Endothelial cell of umbilical vein (primary cell): ENCODE measurements at regions not wholly inside any gene's neighbourhood (a gene's known extent, or its start where the extent isn't known, plus 50 kb on each side); places are given as distances from the start of the nearest gene placed in this dataset.

Experiments used
- MYC ChIP-seq: IDR thresholded peaks from one replicate; pipeline ENCODE4 v1.6.1; 2011; ENCODE audit warnings: mild to moderate bottlenecking, low read depth, low read length
- POLR2A ChIP-seq: IDR thresholded peaks from 2 replicates; pipeline ENCODE4 v1.6.1; 2012; ENCODE audit warnings: low read depth, mild to moderate bottlenecking, control low read depth, low read length
- POLR2AphosphoS5 ChIP-seq: IDR thresholded peaks from 2 replicates; pipeline ENCODE4 v1.6.1; 2012; ENCODE audit warnings: low read depth, mild to moderate bottlenecking, control low read depth, low read length, moderate library complexity; ENCODE audit not compliant: insufficient read depth
- TF ChIP-seq, protein P1 (sequence below): IDR thresholded peaks from 2 replicates; pipeline ENCODE4 v1.6.1; 2011; ENCODE audit not compliant: insufficient read depth, insufficient read length
- TF ChIP-seq, protein P2 (sequence below), 2 donors: IDR thresholded peaks; 1 replicate in 1 of 2; 2 replicates in 1 of 2; pipeline ENCODE4 v1.5.1; 2011; ENCODE audit warnings: low read length in 2 of 2, mild to moderate bottlenecking in 2 of 2, moderate library complexity in 2 of 2, control low read depth in 1 of 2, inconsistent platforms in 1 of 2, low read depth in 1 of 2; ENCODE audit not compliant: insufficient read depth in 1 of 2; ENCODE audit errors: extremely low read depth in 1 of 2

- TF ChIP-seq POLR2A (no peak), MYC (no peak), POLR2AphosphoS5 (no peak)
- TF ChIP-seq, protein P1, sequence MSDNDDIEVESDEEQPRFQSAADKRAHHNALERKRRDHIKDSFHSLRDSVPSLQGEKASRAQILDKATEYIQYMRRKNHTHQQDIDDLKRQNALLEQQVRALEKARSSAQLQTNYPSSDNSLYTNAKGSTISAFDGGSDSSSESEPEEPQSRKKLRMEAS, result no peak
- TF ChIP-seq, protein P2, sequence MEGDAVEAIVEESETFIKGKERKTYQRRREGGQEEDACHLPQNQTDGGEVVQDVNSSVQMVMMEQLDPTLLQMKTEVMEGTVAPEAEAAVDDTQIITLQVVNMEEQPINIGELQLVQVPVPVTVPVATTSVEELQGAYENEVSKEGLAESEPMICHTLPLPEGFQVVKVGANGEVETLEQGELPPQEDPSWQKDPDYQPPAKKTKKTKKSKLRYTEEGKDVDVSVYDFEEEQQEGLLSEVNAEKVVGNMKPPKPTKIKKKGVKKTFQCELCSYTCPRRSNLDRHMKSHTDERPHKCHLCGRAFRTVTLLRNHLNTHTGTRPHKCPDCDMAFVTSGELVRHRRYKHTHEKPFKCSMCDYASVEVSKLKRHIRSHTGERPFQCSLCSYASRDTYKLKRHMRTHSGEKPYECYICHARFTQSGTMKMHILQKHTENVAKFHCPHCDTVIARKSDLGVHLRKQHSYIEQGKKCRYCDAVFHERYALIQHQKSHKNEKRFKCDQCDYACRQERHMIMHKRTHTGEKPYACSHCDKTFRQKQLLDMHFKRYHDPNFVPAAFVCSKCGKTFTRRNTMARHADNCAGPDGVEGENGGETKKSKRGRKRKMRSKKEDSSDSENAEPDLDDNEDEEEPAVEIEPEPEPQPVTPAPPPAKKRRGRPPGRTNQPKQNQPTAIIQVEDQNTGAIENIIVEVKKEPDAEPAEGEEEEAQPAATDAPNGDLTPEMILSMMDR (IDR thresholded peaks at IDR 0.05; ENCODE audit: extremely low read depth in 1 of 2, insufficient read depth in 1 of 2, low read depth in 1 of 2, low read length in 2 of 2), result no peak
Observed at GRCh38 chr12:88860851-88861250, 280.6 kb upstream of the KITLG start.
